GM18951 (cell line): ENCODE measurements at regions not wholly inside any gene's neighbourhood (a gene's known extent, or its start where the extent isn't known, plus 50 kb on each side); places are given as distances from the start of the nearest gene placed in this dataset.
"Not testable (repeated sequence)": the region's sequence is repeated elsewhere in the genome, so short reads cannot be mapped to it uniquely, and the experiment has no call there.

Source experiments
- POLR2A ChIP-seq: IDR thresholded peaks from 4 replicates; pipeline ENCODE4 v1.6.1; 2011; ENCODE audit warnings: mild to moderate bottlenecking; ENCODE audit not compliant: insufficient read length, insufficient read depth; ENCODE audit errors: extremely low read depth
- in situ Hi-C: fragments of 300-500 bp; cut with MboI; formaldehyde crosslinking; loops from one replicate; pipeline ENCODE4 v1.12.0; 2022; ENCODE audit warnings: low sequenced_read_pairs, mixed read lengths, inconsistent platforms; ENCODE audit not compliant: unreplicated experiment

- in situ Hi-C loops = no loop called here
- TF ChIP-seq POLR2A = no peak
Observed at GRCh38 chr5:106843812-106844416, 826.8 kb downstream of the EFNA5 start.

GRCh38 chr5:106833517-106833916 lies 837.2 kb downstream of the EFNA5 start:
- TF ChIP-seq POLR2A = no peak
- in situ Hi-C loops = no loop called here

DNA sequence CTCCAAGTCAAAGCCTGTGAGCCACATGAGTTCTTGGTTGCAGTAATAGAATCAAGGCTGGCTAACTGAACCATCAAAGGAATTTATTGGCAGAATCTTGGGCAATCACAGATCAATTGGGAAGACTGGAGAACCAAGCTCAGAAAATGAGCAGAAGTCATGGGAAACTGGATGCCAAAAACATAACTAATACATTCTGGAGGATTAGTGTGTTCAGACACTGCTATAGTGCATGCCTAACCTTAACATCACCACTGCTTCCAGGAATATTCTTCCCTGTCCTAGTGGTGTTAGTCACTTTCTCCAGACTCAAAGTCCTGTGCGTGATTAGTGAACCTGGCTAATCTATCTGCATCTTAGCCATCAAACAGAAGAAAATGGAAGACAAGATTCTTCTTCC lies 843.7 kb downstream of the EFNA5 start:
- in situ Hi-C loops = no loop called here
- no peak for TF ChIP-seq POLR2A

DNA sequence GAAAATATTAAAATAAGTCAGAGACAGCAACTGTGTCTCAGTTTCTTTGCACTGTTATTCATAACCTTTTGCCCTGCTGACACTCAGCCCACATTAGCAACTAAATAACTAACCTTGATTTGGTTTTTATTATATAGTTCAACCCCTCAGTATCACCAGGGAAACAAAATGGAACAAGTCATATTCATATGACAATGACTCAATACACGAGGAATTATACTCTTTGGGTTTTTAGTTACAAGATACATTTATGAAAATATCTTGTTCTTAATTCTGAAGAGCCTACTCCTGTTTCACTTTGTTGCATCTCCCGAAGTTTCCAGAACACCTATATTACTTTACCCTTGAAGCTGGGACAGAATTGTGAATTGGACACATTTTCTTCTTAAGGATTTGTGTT lies 845.4 kb downstream of the EFNA5 start:
- TF ChIP-seq POLR2A = no peak
- in situ Hi-C loops = no loop called here

DNA sequence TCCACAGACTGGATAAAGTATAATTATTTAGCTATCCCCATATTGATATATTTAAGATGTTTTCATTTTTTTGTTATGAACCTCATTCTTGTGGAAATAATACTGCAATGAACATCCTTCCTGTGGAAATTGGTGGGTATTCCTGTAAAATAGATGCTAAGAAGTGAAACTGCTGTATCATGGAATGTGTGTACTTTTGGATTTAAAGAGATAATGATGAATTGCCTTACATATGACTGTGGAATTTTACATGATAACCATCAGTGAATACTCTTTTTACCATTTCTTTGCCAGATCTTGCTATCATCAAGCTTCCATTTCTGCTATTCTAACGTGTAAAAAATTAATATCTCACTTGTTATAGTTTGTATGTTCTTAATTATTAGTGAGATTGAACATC lies 847.9 kb downstream of the EFNA5 start:
- in situ Hi-C loops = no loop called here

DNA sequence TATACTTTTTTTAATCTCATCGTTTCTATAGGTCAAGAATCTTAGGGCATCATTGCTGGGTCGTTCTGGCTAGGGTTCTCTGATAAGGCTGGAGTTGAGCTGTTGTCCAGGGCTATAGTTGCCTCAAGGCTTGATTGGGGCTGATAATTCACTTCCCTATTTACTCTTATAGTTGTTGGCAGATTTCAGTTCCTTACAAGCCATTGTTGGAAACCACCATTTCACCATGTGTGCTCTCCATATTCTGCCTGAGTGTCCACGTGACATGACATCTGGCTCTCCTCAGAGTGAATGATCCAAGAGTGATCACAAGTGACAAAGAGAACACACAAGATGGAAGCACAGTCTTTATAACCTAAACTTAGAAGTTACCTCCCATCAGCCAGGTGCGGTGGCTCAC lies 852.2 kb downstream of the EFNA5 start:
- TF ChIP-seq POLR2A = no peak
- in situ Hi-C loops = no loop called here

More for the DNA sequence above, 847.9 kb downstream of the EFNA5 start:
- no peak for TF ChIP-seq POLR2A

- no peak for TF ChIP-seq POLR2A
- in situ Hi-C loops = no loop called here
Observed at GRCh38 chr5:106814961-106815360, 855.8 kb downstream of the EFNA5 start.

DNA sequence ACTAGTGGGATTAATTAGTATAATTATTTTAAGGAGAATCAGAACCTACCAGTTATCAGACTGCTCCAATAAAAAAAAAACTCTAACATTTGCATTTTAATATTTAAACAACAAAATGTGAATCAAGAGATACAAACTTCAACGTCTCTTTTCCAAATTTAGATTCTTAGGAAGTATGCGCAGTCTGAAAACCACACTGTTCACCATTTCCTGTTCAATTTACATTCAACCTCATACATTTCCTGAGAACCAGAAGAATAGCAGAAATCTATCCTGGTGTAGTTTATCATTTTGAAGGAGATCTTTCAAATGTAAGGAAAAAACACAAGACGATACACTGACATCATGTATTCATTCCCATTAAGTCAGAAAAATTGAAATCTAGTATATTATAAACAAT lies 869.2 kb downstream of the EFNA5 start:
- no peak for TF ChIP-seq POLR2A
- in situ Hi-C loops = no loop called here

GRCh38 chr5:106797996-106798395 lies 872.7 kb downstream of the EFNA5 start:
- TF ChIP-seq POLR2A = no peak
- in situ Hi-C loops = no loop called here

GRCh38 chr5:106796081-106796480 lies 874.7 kb downstream of the EFNA5 start:
- no peak for TF ChIP-seq POLR2A
- in situ Hi-C loops = no loop called here

- TF ChIP-seq POLR2A = no peak
- in situ Hi-C loops = no loop called here
Observed at GRCh38 chr5:106784846-106785245, 885.9 kb downstream of the EFNA5 start.

DNA sequence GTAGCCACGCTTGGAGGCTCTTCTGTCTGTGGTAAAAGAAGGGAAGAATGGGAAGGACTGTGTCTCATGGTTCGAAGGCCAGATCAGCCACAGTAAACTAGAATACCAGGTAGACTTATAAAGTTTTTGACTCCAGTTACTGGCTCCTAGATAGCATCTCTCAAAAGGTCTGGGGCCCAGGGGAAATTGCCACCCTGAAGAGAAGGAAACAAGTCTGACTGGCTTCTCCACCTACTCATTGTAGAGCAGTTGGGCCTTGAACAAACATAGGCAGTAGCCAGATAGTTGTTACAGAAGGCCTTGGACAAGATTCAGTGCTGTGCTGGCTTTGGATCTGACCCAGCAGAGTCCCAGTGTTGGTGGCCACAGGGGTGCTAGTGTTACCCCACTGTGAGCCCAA lies 890.4 kb downstream of the EFNA5 start:
- in situ Hi-C loops = no loop called here
- TF ChIP-seq POLR2A = no peak

GRCh38 chr5:106776515-106776914 lies 894.2 kb downstream of the EFNA5 start:
- in situ Hi-C loops = not testable (repeated sequence)

- in situ Hi-C loops = no loop called here
- TF ChIP-seq POLR2A = no peak
Observed at GRCh38 chr5:106768392-106768791, 902.3 kb downstream of the EFNA5 start.

DNA sequence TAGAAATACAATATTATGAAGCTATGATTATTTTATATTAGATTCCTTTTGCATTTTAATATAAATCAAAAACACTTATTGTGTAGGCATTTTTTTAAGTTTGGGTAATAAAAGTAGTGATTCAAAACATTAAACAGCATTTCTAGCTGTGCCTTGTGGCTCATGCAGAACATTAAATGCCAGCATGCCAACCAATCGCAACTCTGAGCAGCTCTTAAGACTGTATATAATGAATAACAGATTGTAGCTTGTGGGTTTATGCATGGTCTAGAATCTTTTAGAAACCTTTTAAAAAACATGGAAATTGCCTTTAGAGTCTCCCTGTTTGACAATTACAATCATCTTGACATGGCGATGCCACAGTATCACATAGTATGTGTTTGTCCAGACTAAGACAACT lies 903.8 kb downstream of the EFNA5 start:
- in situ Hi-C loops = no loop called here
- no peak for TF ChIP-seq POLR2A
